ENCODE measurements at regions not wholly inside any gene's neighbourhood (a gene's known extent, or its start where the extent isn't known, plus 50 kb on each side); places are given as distances from the start of the nearest gene placed in this dataset.

GRCh38 chr11:100622404-100622803, 64.7 kb upstream of the ARHGAP42 start:
- no peak for TF ChIP-seq CTCF (IDR thresholded peaks at IDR 0.05)

- TF ChIP-seq CTCF (IDR thresholded peaks at IDR 0.05), result no peak
Observed at GRCh38 chr11:100624346-100624745, 62.7 kb upstream of the ARHGAP42 start.

- no peak for TF ChIP-seq CTCF (IDR thresholded peaks at IDR 0.05)
Observed at GRCh38 chr11:100625041-100625440, 62.0 kb upstream of the ARHGAP42 start.

GRCh38 chr11:100629671-100630070, 57.4 kb upstream of the ARHGAP42 start:
- TF ChIP-seq CTCF (IDR thresholded peaks at IDR 0.05), result no peak

GRCh38 chr11:100630898-100631297, 56.2 kb upstream of the ARHGAP42 start:
- TF ChIP-seq CTCF (IDR thresholded peaks at IDR 0.05), result no peak

- no peak for TF ChIP-seq CTCF (IDR thresholded peaks at IDR 0.05)
Observed at GRCh38 chr11:100631316-100631715, 55.8 kb upstream of the ARHGAP42 start.

GRCh38 chr11:100632941-100633452, 54.1 kb upstream of the ARHGAP42 start:
- TF ChIP-seq CTCF (IDR thresholded peaks at IDR 0.05), result no peak

GRCh38 chr11:100635194-100635593, 51.9 kb upstream of the ARHGAP42 start:
- no peak for TF ChIP-seq CTCF (IDR thresholded peaks at IDR 0.05)

Measured in LNCAP (cell line).